ENCODE measurements at regions not wholly inside any gene's neighbourhood (a gene's known extent, or its start where the extent isn't known, plus 50 kb on each side); places are given as distances from the start of the nearest gene placed in this dataset.

- TF ChIP-seq CTCF (conservative IDR thresholded peaks at IDR 0.05): no peak
- no peak for TF ChIP-seq EZH2 (IDR thresholded peaks at IDR 0.05; ENCODE audit: low read depth)
- ChIA-PET POLR2A (ENCODE audit: unreplicated experiment) (no interaction called here), CTCF (interaction anchor here (0.6 kb wide), 1 partner anchor 96 kb away, joined by 3 read pairs; no protein-coding TSS in a partner anchor)
- Histone ChIP-seq H3K4me1 (replicated peaks; ENCODE audit: insufficient read depth) (no peaks in the 10 kb centered on the region), H3K79me2 (ENCODE audit: low read depth) (no peaks in the 10 kb centered on the region), H3K36me3 (ENCODE audit: low read depth) (no peaks in the 10 kb centered on the region), H3K27me3 (ENCODE audit: insufficient read depth, low read depth) (no peaks in the 10 kb centered on the region), H3K4me3 (no peak overlapping the region), H3K27ac (no peak overlapping the region), H3K9me2 (ENCODE audit: insufficient read depth) (no peaks in the 10 kb centered on the region), H3K9me3 (ENCODE audit: insufficient read depth, low read depth) (no peaks in the 10 kb centered on the region), H3F3A (ENCODE audit: insufficient read depth, low read depth) (no peaks in the 10 kb centered on the region), H2AFZ (no peak overlapping the region), H3K4me2 (no peak overlapping the region), H4K20me1 (ENCODE audit: insufficient read depth) (no peaks in the 10 kb centered on the region)
- intact Hi-C loops (cut with micrococcal nuclease; ENCODE audit: unreplicated experiment): no loop called here
- no TSS peak for BruUV-seq (replicated peaks)
- no peak for DNase-seq
Measured at GRCh38 chr3:34942256-34942655, 697.1 kb upstream of the ARPP21 start.

- ChIA-PET POLR2A (ENCODE audit: unreplicated experiment) (no interaction called here), CTCF (no interaction called here)
- Histone ChIP-seq H2AFZ (no peak overlapping the region), H3K79me2 (ENCODE audit: low read depth) (no peaks in the 10 kb centered on the region), H3K4me3 (no peak overlapping the region), H3K9me3 (ENCODE audit: insufficient read depth, low read depth) (no peaks in the 10 kb centered on the region), H3K27ac (no peak overlapping the region), H3K4me2 (no peak overlapping the region), H3K27me3 (ENCODE audit: insufficient read depth, low read depth) (no peaks in the 10 kb centered on the region), H3K4me1 (replicated peaks; ENCODE audit: insufficient read depth) (no peaks in the 10 kb centered on the region), H4K20me1 (ENCODE audit: insufficient read depth) (no peaks in the 10 kb centered on the region), H3K9me2 (ENCODE audit: insufficient read depth) (no peaks in the 10 kb centered on the region), H3F3A (ENCODE audit: insufficient read depth, low read depth) (no peaks in the 10 kb centered on the region), H3K36me3 (ENCODE audit: low read depth) (no peaks in the 10 kb centered on the region)
- BruUV-seq (replicated peaks): no TSS peak
- DNase-seq: no peak
- intact Hi-C loops (cut with micrococcal nuclease; ENCODE audit: unreplicated experiment): no loop called here
- TF ChIP-seq EZH2 (IDR thresholded peaks at IDR 0.05; ENCODE audit: low read depth) (no peak), CTCF (conservative IDR thresholded peaks at IDR 0.05) (no peak)
Measured at GRCh38 chr3:34947834-34948233, 691.5 kb upstream of the ARPP21 start.

GRCh38 chr3:34948517-34948916 lies 690.8 kb upstream of the ARPP21 start:
- no peaks in the 10 kb centered on the region for H3K79me2 ChIP-seq (ENCODE audit: low read depth)
- no peaks in the 10 kb centered on the region for H3F3A ChIP-seq (ENCODE audit: insufficient read depth, low read depth)
- no peaks in the 10 kb centered on the region for H3K4me1 ChIP-seq (replicated peaks; ENCODE audit: insufficient read depth)
- no peaks in the 10 kb centered on the region for H3K36me3 ChIP-seq (ENCODE audit: low read depth)
- no peak for TF ChIP-seq CTCF (conservative IDR thresholded peaks at IDR 0.05)
- no peak overlapping the region for H3K4me2 ChIP-seq
- H3K9me3 ChIP-seq (ENCODE audit: insufficient read depth, low read depth): no peaks in the 10 kb centered on the region
- intact Hi-C loops (cut with micrococcal nuclease; ENCODE audit: unreplicated experiment): no loop called here
- no peak overlapping the region for H2AFZ ChIP-seq
- H3K27ac ChIP-seq: no peak overlapping the region
- no peak overlapping the region for H3K4me3 ChIP-seq
- no TSS peak for BruUV-seq (replicated peaks)
- CTCF ChIA-PET: no interaction called here
- POLR2A ChIA-PET (ENCODE audit: unreplicated experiment): no interaction called here
- no peaks in the 10 kb centered on the region for H4K20me1 ChIP-seq (ENCODE audit: insufficient read depth)
- no peaks in the 10 kb centered on the region for H3K27me3 ChIP-seq (ENCODE audit: insufficient read depth, low read depth)
- no peak for DNase-seq
- no peaks in the 10 kb centered on the region for H3K9me2 ChIP-seq (ENCODE audit: insufficient read depth)
